Stimulated activated CD4-positive, alpha-beta T cell treated with anti-CD3 and anti-CD28 coated beads, TNF-alpha, amount 100 ng/mL, for 24 hours (primary cell): ENCODE measurements at regions not wholly inside any gene's neighbourhood (a gene's known extent, or its start where the extent isn't known, plus 50 kb on each side); places are given as distances from the start of the nearest gene placed in this dataset.
"Not testable (repeated sequence)": the region's sequence is repeated elsewhere in the genome, so short reads cannot be mapped to it uniquely, and the experiment has no call there.

Experiments used
- DNase-seq, 3 experiments: peaks; one replicate each; pipeline ENCODE4 v3.0.0-alpha.2; 2020; ENCODE audit warnings: low read depth in 3 of 3

DNA sequence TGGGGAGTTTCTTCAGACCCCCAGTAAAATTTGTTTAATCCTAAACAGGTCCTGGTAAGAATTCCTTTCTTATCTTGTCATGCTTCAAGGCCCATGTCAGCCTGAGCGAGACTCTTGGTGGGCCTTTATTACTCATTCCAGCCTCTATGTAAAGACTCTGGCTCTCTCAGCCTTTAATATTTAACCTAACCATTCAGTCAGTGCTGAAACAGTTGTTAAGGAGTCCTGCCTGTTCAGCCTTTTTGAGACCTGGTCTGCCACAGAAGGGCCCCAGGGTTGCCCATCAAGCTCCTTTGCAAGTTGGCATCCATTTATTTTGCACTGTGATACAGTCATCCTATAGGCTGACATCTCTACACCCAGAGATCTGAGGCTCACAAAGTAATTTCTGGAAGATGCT lies 107.7 kb upstream of the VANGL1 start:
- no peak for DNase-seq

DNA sequence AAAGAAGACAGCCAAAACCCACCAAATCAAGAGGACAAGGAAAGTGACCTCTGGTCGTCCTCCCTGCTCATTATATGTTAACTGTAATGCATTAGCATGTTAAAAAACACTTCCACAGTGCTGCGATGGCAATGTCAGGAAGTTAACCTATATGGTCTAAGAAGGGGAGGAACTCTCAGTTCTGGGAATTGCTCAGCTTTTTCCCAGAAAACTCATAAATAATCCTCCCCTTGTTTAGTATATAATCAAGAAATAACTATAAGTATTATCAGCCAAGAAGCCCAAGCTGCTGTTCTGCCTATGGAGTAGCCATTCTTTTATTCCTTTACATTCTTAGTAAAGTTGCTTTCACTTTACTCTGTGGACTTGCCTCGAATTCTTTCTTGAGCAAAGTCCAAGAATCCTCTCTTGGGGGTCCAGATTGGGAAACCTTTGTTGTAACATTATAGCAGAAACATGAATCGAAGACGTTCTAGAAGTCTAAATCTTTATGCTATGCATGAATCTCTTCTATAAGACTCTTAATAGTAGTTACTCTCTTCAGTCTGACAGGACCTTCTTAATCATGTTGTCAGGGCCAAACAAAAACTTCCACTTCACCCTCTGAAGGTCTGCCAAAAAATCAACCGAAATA lies 110.0 kb upstream of the VANGL1 start:
- no peak for DNase-seq

DNA sequence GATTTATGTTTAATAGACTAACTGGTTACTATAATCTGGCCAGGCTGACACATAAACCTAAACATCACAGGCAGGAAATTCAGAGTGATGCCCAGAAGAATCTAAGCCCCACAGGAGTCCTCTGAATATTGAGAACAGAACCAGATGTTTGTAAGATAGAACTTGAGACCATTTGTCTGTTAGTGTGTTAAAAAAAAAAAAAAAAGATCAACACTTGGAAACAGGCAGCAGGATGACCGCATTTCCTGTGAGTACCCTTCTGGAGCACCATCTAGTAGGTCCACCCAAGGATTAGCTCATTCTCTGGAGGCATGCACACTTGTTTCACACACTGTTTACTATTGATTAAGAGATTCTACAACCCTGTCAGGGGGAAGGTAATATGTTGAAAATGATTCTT lies 111.4 kb upstream of the VANGL1 start:
- DNase-seq, result no peak

DNA sequence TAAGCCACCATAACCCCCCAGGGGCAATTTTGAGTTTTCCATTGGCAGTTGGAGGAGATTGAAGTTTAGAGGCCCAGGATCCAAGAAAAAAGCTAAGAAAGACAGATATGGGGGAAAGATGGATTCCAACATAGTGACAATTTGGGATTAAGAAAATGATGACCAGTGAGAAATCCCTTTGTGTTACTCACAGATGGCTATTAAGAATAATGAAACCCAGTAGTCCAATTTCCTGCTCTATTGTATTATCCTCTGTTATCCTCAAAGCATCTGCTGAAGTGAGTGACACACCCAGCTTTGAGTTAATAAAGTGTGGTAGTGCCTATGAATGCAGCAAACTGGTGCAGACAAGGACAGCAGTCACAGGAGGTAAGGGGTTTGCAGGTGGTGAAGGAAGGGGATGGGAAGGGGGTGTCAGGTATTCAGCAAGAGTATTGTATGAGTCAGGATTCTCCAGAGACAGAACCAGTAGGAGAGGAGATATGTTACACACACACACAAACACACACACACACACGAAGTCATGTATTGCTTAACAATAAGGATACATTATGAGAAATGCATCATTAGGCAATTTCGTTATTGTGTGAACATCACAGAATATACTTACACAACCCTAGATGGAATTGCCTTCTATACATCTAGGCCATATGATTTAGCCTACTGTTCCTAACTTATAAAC lies 112.4 kb upstream of the VANGL1 start:
- DNase-seq, result no peak

DNA sequence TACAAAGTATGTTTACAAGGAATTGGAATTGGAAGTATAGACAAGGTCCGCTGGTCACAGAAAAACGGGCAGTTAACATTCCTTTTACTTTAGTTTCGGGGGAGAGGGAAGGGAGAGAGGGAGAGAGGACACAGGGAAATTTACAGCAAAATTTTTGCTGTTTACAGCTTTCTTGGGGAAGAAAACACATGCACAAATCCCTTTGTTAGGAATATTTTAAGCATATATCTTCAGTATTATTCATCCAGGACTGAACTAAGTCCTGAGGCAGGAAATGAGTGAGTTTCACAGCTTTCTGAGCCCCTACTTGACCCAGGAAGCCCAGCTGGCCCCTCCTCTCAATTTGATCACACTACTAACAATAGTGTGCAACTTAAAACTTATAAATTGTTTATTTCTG lies 113.4 kb upstream of the VANGL1 start:
- DNase-seq, result not testable (repeated sequence)

DNA sequence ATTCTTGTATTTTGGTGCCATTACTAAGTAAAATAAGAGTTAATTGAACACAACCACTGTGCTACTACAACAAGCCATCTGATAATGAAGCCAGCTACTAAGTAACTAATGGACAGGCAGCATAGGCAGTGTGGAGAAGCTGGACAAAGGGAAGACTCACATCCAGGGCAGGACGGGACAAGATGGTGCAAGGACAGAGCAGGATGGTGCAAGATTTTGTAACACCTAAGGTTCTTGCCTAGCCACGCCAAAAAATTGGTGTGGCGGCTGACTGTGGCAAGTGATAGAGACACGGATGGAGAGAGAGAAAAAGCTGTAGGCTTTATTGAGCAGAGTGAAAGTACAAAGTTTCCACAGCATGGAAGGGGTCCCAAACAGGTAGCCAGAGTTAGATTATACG lies 114.0 kb upstream of the VANGL1 start:
- no peak for DNase-seq

DNA sequence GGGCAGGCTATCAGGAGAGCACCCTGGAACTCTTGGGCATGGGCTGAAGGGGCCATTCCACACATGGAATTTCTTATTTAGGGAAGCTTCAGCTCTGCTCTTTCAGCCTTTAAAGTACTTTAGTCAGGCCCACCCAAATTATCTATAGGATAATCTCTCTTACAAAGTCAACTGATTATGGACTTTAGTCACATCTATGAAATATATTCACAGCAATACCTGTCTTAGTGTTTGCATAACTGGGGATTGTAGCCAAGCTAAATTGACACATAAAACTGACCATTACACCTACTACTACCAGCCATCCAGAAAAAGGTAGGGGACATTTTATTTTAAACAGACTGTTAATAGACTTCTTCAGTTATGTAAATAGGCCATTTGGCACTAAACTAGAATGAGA lies 114.9 kb upstream of the VANGL1 start:
- DNase-seq, result no peak

DNA sequence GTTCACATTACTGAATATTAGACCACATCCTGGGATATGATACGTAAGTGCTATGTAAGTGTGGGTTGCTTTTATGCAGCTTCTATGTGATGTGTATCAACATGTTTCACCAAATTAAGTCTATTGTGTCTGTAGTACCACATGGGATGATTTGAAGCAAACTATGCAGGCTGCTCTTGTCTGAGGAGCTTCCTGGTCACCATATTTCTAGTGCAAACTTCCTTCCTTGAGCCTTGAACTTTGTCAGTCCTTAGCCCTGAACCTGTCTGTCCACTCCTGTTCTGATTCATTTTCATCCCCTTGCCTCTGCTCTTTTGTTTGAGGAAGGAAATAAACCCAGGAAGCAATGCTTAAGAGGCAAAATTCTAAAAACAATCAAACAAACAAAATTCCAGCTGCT lies 117.5 kb upstream of the VANGL1 start:
- DNase-seq, result no peak

- no peak for DNase-seq
Observed at GRCh38 chr1:115522386-115522785, 119.4 kb upstream of the VANGL1 start.

DNA sequence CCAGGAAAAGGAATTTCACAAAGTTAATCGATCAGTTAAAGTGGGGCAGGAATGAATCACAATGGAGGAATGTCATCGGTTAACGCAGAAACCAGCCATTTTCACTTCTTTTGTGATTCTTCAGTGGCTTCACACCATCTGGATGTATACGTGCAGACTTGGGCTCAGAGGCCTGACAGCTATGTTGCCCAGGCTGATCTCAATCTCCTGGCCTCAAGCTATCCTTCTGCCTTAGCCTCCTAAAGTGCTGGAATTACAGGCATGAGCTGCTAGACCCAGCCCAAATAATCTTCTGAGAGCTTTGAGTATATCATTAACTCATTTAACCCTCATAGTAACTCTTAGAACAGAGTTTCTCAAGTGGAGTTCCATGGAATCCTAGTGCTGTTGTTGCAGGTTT lies 126.5 kb upstream of the VANGL1 start:
- DNase-seq, result no peak

DNA sequence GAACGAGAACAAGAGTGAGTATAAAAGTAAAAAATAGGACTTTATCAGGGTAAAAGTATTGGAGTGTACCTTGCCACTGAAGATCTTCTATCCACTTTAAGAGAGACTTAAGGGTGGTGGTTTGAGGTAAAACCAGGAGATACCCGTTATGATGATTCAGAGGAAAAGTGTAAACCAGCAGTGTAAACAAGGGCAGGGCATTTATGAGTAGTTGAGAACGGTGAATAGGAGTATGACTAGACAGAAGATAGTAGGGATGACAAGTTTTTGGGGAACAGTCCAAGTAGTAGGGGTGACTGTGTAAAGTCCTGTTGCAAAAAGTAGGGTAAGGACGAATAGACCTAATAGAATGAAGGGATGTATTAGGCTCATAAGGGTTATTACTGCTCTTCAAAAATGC lies 131.5 kb upstream of the VANGL1 start:
- DNase-seq, result not testable (repeated sequence)

DNA sequence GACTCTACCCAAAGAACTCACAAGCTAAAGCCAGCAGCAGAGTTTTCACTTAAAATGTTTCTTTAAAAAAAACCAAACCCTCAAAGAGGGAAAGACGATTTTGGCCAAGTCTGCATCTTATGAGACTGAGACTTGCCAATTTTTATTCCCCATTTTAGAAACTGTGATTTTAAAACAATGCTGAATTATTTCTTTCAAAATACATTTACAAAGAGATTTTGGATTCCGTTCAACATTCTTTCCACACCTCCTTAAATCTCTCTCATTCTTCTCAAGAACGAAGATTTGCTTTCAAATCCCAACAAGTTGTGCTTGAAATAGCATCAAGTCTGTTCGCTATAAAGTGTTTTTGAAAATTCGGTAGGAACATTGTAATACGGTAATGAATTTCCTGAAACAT lies 133.9 kb upstream of the VANGL1 start:
- DNase-seq, result no peak

- DNase-seq, result no peak
Observed at GRCh38 chr1:115506924-115507589, 134.7 kb upstream of the VANGL1 start.

DNA sequence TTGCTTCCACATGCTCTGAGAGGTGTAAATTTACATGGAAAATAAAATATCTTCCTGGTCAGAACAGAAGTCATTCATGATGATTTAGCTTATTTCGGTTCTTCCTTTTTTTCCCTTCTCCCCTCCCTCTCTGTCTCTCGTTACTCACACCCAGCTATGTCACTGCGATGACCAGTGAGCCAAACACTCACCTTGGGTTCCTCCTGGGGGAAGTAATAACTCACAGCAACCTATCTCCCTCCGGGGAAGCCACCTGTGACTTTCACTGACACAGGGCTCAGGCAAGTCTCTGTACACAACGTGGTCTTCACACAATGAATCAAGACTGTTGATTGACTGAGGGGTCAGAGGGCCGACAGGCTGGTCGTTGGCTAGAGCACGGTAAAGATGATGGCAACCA lies 135.3 kb upstream of the VANGL1 start:
- DNase-seq, result no peak

- no peak for DNase-seq
Observed at GRCh38 chr1:115505148-115505571, 136.6 kb upstream of the VANGL1 start.

GRCh38 chr1:115502183-115502582 lies 139.6 kb upstream of the VANGL1 start:
- not testable (repeated sequence) for DNase-seq

GRCh38 chr1:115501476-115501875 lies 140.3 kb upstream of the VANGL1 start:
- no peak for DNase-seq

DNA sequence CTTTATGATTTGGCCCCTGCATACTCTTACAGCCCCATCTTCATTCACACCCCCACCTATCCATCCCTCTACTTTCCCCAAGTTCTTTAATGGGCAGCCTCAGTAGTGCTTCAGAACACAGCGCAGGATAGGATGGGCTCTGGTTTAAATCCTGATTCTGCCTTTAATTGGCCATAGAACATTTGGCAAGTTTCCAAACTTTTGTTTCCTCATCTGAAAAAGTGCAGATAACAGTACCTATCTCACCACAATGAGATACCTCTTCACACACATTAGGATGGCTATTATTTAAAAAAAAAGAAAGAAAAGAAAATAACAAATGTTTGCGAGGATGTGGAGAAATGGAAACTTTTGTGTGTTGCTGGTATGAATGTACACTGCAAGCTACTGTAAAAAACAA lies 142.5 kb upstream of the VANGL1 start:
- no peak for DNase-seq

- DNase-seq, result no peak
Observed at GRCh38 chr1:115496904-115497527, 144.8 kb upstream of the VANGL1 start.

DNA sequence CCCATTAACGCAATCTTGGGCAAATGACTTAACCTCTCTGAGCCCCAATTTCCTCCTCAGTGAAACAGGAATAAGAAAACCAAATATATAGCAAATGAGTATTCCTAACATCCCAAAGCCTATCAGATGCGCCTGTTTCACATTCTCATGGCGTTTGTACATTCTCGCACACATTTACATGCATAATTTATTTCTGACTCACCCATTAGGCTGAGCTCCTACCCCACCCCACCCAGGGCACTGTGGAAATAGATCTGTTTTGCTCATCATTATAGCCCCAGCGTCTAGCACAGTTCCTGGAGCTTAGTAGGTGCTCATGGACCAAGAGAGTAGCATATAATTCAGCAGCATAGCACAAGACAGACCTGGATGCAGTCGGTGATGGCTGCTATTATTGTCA lies 146.1 kb upstream of the VANGL1 start:
- no peak for DNase-seq

DNA sequence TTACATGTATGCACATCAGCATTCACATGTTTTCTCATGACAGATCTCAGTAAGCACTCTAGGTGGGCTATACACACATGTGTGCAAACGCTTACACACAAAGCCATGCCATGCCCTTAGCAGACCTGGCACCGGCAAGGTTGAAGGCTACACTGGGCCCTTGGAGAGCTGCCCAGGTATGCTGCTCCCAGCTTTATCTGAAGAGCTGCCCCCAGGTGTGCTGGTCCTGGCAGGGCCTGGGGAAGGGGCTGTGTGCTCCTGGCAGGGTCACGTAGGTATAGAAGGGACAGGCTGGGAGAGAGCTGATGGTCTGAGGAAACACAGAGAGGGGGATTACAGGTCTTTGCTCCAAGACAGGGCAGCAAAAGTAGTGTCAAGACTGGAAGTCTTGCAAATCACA lies 146.7 kb upstream of the VANGL1 start:
- DNase-seq, result no peak

GRCh38 chr1:115493834-115494233 lies 147.9 kb upstream of the VANGL1 start:
- DNase-seq, result no peak

- no peak for DNase-seq
Observed at GRCh38 chr1:115492880-115493279, 148.9 kb upstream of the VANGL1 start.
